ENCODE measurements at regions not wholly inside any gene's neighbourhood (a gene's known extent, or its start where the extent isn't known, plus 50 kb on each side); places are given as distances from the start of the nearest gene placed in this dataset.

- H3K4me3 ChIP-seq (ENCODE audit: low read length) = no peak overlapping the region
- H3K27ac ChIP-seq (ENCODE audit: low read depth, low read length) = no peak overlapping the region
- H3K9ac ChIP-seq (ENCODE audit: low read depth, low read length) = no peak overlapping the region
- no peaks in the 10 kb centered on the region for H3K27me3 ChIP-seq (ENCODE audit: insufficient read depth, low read length)
- H3K4me1 ChIP-seq (ENCODE audit: insufficient read depth, low read length) = peaks cover 12% of the 10 kb centered on the region
- no peaks in the 10 kb centered on the region for H3K9me3 ChIP-seq (ENCODE audit: insufficient read depth, low read depth, low read length)
- H3K36me3 ChIP-seq (ENCODE audit: insufficient read depth, low read length) = no peaks in the 10 kb centered on the region
- WGBS = 93% methylated on average over 3 of the region's 3 CpGs
These were observed 384.3 kb upstream of the PSMD7 start for GRCh38 chr16:73912281-73912680.

GRCh38 chr16:73909529-73910035, 387.0 kb upstream of the PSMD7 start:
- Histone ChIP-seq H3K27ac (ENCODE audit: low read depth, low read length) (no peak overlapping the region), H3K4me3 (ENCODE audit: low read length) (no peak overlapping the region), H3K9ac (ENCODE audit: low read depth, low read length) (no peak overlapping the region), H3K27me3 (ENCODE audit: insufficient read depth, low read length) (no peaks in the 10 kb centered on the region), H3K36me3 (ENCODE audit: insufficient read depth, low read length) (no peaks in the 10 kb centered on the region), H3K4me1 (ENCODE audit: insufficient read depth, low read length) (no peaks in the 10 kb centered on the region), H3K9me3 (ENCODE audit: insufficient read depth, low read depth, low read length) (no peaks in the 10 kb centered on the region)
- 84% methylated on average over 5 of the region's 5 CpGs for WGBS

GRCh38 chr16:73891129-73891542, 405.5 kb upstream of the PSMD7 start:
- no peak overlapping the region for H3K27ac ChIP-seq (ENCODE audit: low read depth, low read length)
- H3K4me3 ChIP-seq (ENCODE audit: low read length) = peak overlapping the region; percentile 49
- H3K9ac ChIP-seq (ENCODE audit: low read depth, low read length) = peak overlapping the region; percentile 24; the same call in 1 of the 2 replicates
- H3K27me3 ChIP-seq (ENCODE audit: insufficient read depth, low read length) = 0 out of 2 replicates have a peak, but pooled peaks cover 3% of the 10 kb centered on the region
- peaks cover 28% of the 10 kb centered on the region for H3K4me1 ChIP-seq (ENCODE audit: insufficient read depth, low read length)
- WGBS = 0% methylated on average over 2 of the region's 7 CpGs
- no peaks in the 10 kb centered on the region for H3K36me3 ChIP-seq (ENCODE audit: insufficient read depth, low read length)
- no peaks in the 10 kb centered on the region for H3K9me3 ChIP-seq (ENCODE audit: insufficient read depth, low read depth, low read length)

- WGBS = 39% methylated on average over 20 of the region's 23 CpGs
- no peaks in the 10 kb centered on the region for H3K36me3 ChIP-seq (ENCODE audit: insufficient read depth, low read length)
- H3K4me3 ChIP-seq (ENCODE audit: low read length) = peak overlapping the region; percentile 49
- H3K27ac ChIP-seq (ENCODE audit: low read depth, low read length) = no peak overlapping the region
- peaks cover 28% of the 10 kb centered on the region for H3K4me1 ChIP-seq (ENCODE audit: insufficient read depth, low read length)
- H3K9ac ChIP-seq (ENCODE audit: low read depth, low read length) = peak overlapping the region; percentile 24; the same call in 1 of the 2 replicates
- no peaks in the 10 kb centered on the region for H3K9me3 ChIP-seq (ENCODE audit: insufficient read depth, low read depth, low read length)
- 0 out of 2 replicates have a peak, but pooled peaks cover 3% of the 10 kb centered on the region for H3K27me3 ChIP-seq (ENCODE audit: insufficient read depth, low read length)
These were observed 406.2 kb upstream of the PSMD7 start for GRCh38 chr16:73890186-73891128.

- Histone ChIP-seq H3K27ac (ENCODE audit: low read depth, low read length) (no peak overlapping the region), H3K27me3 (ENCODE audit: insufficient read depth, low read length) (0 out of 2 replicates have a peak, but pooled peaks cover 3% of the 10 kb centered on the region), H3K9ac (ENCODE audit: low read depth, low read length) (no peak overlapping the region), H3K9me3 (ENCODE audit: insufficient read depth, low read depth, low read length) (no peaks in the 10 kb centered on the region), H3K36me3 (ENCODE audit: insufficient read depth, low read length) (no peaks in the 10 kb centered on the region), H3K4me3 (ENCODE audit: low read length) (no peak overlapping the region), H3K4me1 (ENCODE audit: insufficient read depth, low read length) (peaks cover 25% of the 10 kb centered on the region)
- WGBS = 91% methylated on average over 13 of the region's 13 CpGs
These were observed 407.6 kb upstream of the PSMD7 start for GRCh38 chr16:73888840-73889490.

DNA sequence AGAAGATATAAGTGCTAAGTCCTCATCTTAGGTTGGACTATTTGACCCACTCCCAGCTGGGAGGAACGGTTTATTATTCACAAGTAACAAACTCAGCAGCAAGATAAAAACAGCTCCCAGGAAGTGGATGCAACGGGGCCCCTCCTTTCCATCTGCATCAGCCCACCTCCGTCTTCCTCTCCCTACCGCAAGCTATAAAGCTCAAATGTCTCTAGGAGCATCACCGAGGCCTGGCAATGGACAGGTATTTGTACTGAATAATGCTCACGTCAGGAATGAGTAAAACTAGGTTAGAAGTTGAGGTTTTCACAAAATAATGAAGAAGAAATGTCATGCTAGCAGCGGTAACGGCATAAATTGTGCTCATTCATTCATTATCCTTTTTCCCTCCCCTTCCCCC, 408.7 kb upstream of the PSMD7 start:
- H3K36me3 ChIP-seq (ENCODE audit: insufficient read depth, low read length) = no peaks in the 10 kb centered on the region
- 51% methylated on average over 8 of the region's 8 CpGs for WGBS
- H3K4me1 ChIP-seq (ENCODE audit: insufficient read depth, low read length) = peaks cover 24% of the 10 kb centered on the region
- H3K4me3 ChIP-seq (ENCODE audit: low read length) = no peak overlapping the region
- 0 out of 2 replicates have a peak, but pooled peaks cover 3% of the 10 kb centered on the region for H3K27me3 ChIP-seq (ENCODE audit: insufficient read depth, low read length)
- H3K9me3 ChIP-seq (ENCODE audit: insufficient read depth, low read depth, low read length) = no peaks in the 10 kb centered on the region
- H3K27ac ChIP-seq (ENCODE audit: low read depth, low read length) = no peak overlapping the region
- H3K9ac ChIP-seq (ENCODE audit: low read depth, low read length) = no peak overlapping the region

GRCh38 chr16:73886426-73886825, 410.2 kb upstream of the PSMD7 start:
- no peaks in the 10 kb centered on the region for H3K9me3 ChIP-seq (ENCODE audit: insufficient read depth, low read depth, low read length)
- no peak overlapping the region for H3K9ac ChIP-seq (ENCODE audit: low read depth, low read length)
- 0 out of 2 replicates have a peak, but pooled peaks cover 3% of the 10 kb centered on the region for H3K27me3 ChIP-seq (ENCODE audit: insufficient read depth, low read length)
- H3K36me3 ChIP-seq (ENCODE audit: insufficient read depth, low read length) = no peaks in the 10 kb centered on the region
- WGBS = 95% methylated on average over 10 of the region's 10 CpGs
- no peak overlapping the region for H3K4me3 ChIP-seq (ENCODE audit: low read length)
- peaks cover 18% of the 10 kb centered on the region for H3K4me1 ChIP-seq (ENCODE audit: insufficient read depth, low read length)
- H3K27ac ChIP-seq (ENCODE audit: low read depth, low read length) = no peak overlapping the region

- Histone ChIP-seq H3K36me3 (ENCODE audit: insufficient read depth, low read length) (no peaks in the 10 kb centered on the region), H3K4me1 (ENCODE audit: insufficient read depth, low read length) (peaks cover 12% of the 10 kb centered on the region), H3K4me3 (ENCODE audit: low read length) (no peak overlapping the region), H3K9me3 (ENCODE audit: insufficient read depth, low read depth, low read length) (no peaks in the 10 kb centered on the region), H3K9ac (ENCODE audit: low read depth, low read length) (no peak overlapping the region), H3K27me3 (ENCODE audit: insufficient read depth, low read length) (no peaks in the 10 kb centered on the region), H3K27ac (ENCODE audit: low read depth, low read length) (no peak overlapping the region)
- 100% methylated on average over 1 of the region's 4 CpGs for WGBS
These were observed 411.3 kb upstream of the PSMD7 start for GRCh38 chr16:73885319-73885718.

DNA sequence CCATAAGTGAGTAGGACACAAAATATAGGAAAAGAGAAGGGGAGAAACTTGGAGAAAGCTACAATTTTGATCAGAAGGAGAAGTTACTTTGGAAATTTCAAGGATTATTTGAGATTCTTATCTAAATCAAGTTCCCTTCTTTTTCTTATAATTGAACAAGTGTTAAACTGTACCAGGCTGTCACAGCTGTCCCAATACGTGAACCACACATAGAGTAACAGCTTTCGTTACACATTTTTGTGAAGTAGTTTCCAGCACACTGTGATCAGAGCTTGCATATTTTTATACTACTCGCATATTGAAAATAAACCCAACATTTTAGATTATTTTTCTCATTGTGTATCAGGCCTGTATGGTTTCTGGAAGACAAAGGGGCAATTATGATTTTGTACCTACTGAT, 412.8 kb upstream of the PSMD7 start:
- Histone ChIP-seq H3K27ac (ENCODE audit: low read depth, low read length) (no peak overlapping the region), H3K4me1 (ENCODE audit: insufficient read depth, low read length) (peaks cover 11% of the 10 kb centered on the region), H3K36me3 (ENCODE audit: insufficient read depth, low read length) (no peaks in the 10 kb centered on the region), H3K9ac (ENCODE audit: low read depth, low read length) (no peak overlapping the region), H3K27me3 (ENCODE audit: insufficient read depth, low read length) (no peaks in the 10 kb centered on the region), H3K9me3 (ENCODE audit: insufficient read depth, low read depth, low read length) (no peaks in the 10 kb centered on the region), H3K4me3 (ENCODE audit: low read length) (no peak overlapping the region)
- 99% methylated on average over 3 of the region's 3 CpGs for WGBS

GRCh38 chr16:73883126-73883525, 413.5 kb upstream of the PSMD7 start:
- Histone ChIP-seq H3K36me3 (ENCODE audit: insufficient read depth, low read length) (no peaks in the 10 kb centered on the region), H3K9me3 (ENCODE audit: insufficient read depth, low read depth, low read length) (no peaks in the 10 kb centered on the region), H3K27ac (ENCODE audit: low read depth, low read length) (no peak overlapping the region), H3K27me3 (ENCODE audit: insufficient read depth, low read length) (no peaks in the 10 kb centered on the region), H3K4me1 (ENCODE audit: insufficient read depth, low read length) (peaks cover 7% of the 10 kb centered on the region; the same call in 1 of the 2 replicates), H3K9ac (ENCODE audit: low read depth, low read length) (no peak overlapping the region), H3K4me3 (ENCODE audit: low read length) (no peak overlapping the region)
- 96% methylated on average over 2 of the region's 2 CpGs for WGBS

DNA sequence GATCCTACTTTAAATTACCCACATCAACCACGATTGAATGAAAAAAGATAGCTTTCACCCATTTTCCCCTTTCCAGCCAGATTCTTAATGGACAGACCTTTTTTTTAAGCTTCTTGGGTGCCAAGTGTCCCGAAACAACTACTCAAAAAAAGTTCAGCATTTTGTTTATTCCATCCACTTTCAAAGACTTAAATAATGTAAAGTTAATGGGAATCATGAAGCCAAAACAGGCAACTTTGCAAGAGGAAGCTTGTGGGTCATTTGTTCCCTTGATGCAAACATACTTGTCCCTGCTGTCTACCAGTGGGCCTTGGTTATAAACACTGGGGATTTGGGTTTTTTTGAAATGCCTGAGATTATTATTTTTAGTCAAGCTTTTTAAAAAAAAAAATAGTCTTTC, 414.0 kb upstream of the PSMD7 start:
- Histone ChIP-seq H3K27me3 (ENCODE audit: insufficient read depth, low read length) (no peaks in the 10 kb centered on the region), H3K9ac (ENCODE audit: low read depth, low read length) (no peak overlapping the region), H3K4me1 (ENCODE audit: insufficient read depth, low read length) (peaks cover 2% of the 10 kb centered on the region; the same call in 1 of the 2 replicates), H3K4me3 (ENCODE audit: low read length) (no peak overlapping the region), H3K27ac (ENCODE audit: low read depth, low read length) (no peak overlapping the region), H3K36me3 (ENCODE audit: insufficient read depth, low read length) (no peaks in the 10 kb centered on the region), H3K9me3 (ENCODE audit: insufficient read depth, low read depth, low read length) (no peaks in the 10 kb centered on the region)
- 94% methylated on average over 2 of the region's 2 CpGs for WGBS
